H1 (cell line): ENCODE measurements at regions not wholly inside any gene's neighbourhood (a gene's known extent, or its start where the extent isn't known, plus 50 kb on each side); places are given as distances from the start of the nearest gene placed in this dataset.

Source experiments
- ATF3 ChIP-seq: IDR thresholded peaks from 2 replicates; pipeline ENCODE4 v1.6.1; 2011; ENCODE audit warnings: low read depth, mild to moderate bottlenecking, low read length; ENCODE audit not compliant: insufficient read depth
- GABPA ChIP-seq: IDR thresholded peaks from 2 replicates; pipeline ENCODE4 v1.6.1; 2011; ENCODE audit warnings: mild to moderate bottlenecking, low read length, moderate library complexity, borderline replicate concordance; ENCODE audit not compliant: insufficient read depth
- HDAC2 ChIP-seq, 2 experiments: fragments of 300-600 bp in 1 of 2; sonication (generic) in 1 of 2; IDR thresholded peaks; 2 replicates each; pipeline ENCODE4 v1.6.1; 2011 to 2012; ENCODE audit warnings: low read depth in 2 of 2, low read length in 2 of 2, mild to moderate bottlenecking in 2 of 2, moderate library complexity in 2 of 2, borderline replicate concordance in 1 of 2, inconsistent platforms in 1 of 2
- NRF1 ChIP-seq: IDR thresholded peaks from 2 replicates; pipeline ENCODE4 v1.6.1; 2011; ENCODE audit warnings: mild to moderate bottlenecking, low read depth, low read length, improper control_type of control experiment
- PHF8 ChIP-seq: fragments of 200-600 bp; sonication (generic); conservative IDR thresholded peaks from 2 replicates; pipeline ENCODE4 v1.7.1; 2012; ENCODE audit warnings: low read depth, mild to moderate bottlenecking, inconsistent platforms, low read length, moderate library complexity
- SIX5 ChIP-seq: IDR thresholded peaks from 2 replicates; pipeline ENCODE4 v1.6.1; 2011; ENCODE audit warnings: mild to moderate bottlenecking, low read depth, low read length
- TCF12 ChIP-seq: IDR thresholded peaks from 2 replicates; pipeline ENCODE4 v1.6.1; 2011; ENCODE audit warnings: low read depth, mild to moderate bottlenecking, low read length
- ZNF274 ChIP-seq: IDR thresholded peaks from 2 replicates; pipeline ENCODE4 v1.7.0; 2012; ENCODE audit warnings: low read length, borderline replicate concordance; ENCODE audit errors: extremely low read depth

DNA sequence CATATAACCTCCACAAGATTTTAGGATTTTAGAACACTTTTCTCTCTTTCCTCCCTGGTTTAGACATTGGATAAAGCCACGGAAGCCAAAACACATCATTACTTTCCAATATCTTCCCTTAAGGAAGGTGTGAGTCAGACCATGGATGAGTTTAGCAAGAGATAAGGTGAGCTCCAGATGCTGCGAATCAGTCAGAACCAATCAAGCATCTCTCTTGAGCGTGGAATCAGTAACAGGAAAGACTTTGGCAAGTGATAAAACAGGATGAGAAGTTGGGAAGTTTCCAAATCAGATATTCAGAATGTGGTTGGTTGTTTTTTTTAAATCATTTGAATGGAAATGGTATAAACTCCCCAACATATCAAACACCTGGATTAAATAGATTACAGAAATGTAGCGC lies 397.8 kb downstream of the EFNA5 start (continued):
- no peak for TF ChIP-seq HDAC2 (IDR thresholded peaks at IDR 0.05; ENCODE audit: borderline replicate concordance in 1 of 2, low read depth in 2 of 2, low read length in 2 of 2)
- no peak for TF ChIP-seq PHF8
- no peak for TF ChIP-seq NRF1
- no peak for TF ChIP-seq ZNF274
- no peak for TF ChIP-seq SIX5
- TF ChIP-seq TCF12: no peak
- TF ChIP-seq GABPA: no peak
- TF ChIP-seq ATF3: no peak
- TF ChIP-seq, all 59 proteins: peak for 0
